K562 (cell line): ENCODE measurements at regions not wholly inside any gene's neighbourhood (a gene's known extent, or its start where the extent isn't known, plus 50 kb on each side); places are given as distances from the start of the nearest gene placed in this dataset.

Experiments
- ATAC-seq: fragments of 200-7000 bp; cut with Tn5 transposase; 3 replicates; pipeline ENCODE4 v1.9.1; 2020; ENCODE audit warnings: moderate library complexity
- BruUV-seq: library from RNA; stranded (reverse); fragments of 400-500 nt; replicated peaks from 2 replicates; lab custom pipeline; 2021; lab: Mats Ljungman, UMichigan
- CTCF ChIA-PET: fragments of 300-600 bp; formaldehyde crosslinking; extraction: SDS; loops from one replicate; lab custom pipeline; 2021; ENCODE audit warnings: low intra/inter-chr PET ratio; lab: Yijun Ruan, JAX
- POLR2A ChIA-PET: fragments of 300-600, 350-650 bp; sonication (Branson Sonifier 250); formaldehyde crosslinking; extraction: SDS; loops from one replicate; lab custom pipeline; 2021; ENCODE audit warnings: antibody characterized with exemption, inconsistent platforms; lab: Yijun Ruan, JAX
- DNase-seq, 4 experiments: peaks; one replicate each; pipeline versions ENCODE4 v3.0.0 to v3.0.0-alpha.2; 2011 to 2018; ENCODE audit warnings: low spot score in 3 of 4, mixed read lengths in 3 of 4; ENCODE audit errors: extremely low read depth in 1 of 4
- FAIRE-seq: peaks from 2 replicates; lab custom pipeline; 2011; peaks lifted over from hg19 to GRCh38; lab: Jason Lieb, UNC
- H2AFZ ChIP-seq: 2 replicates; pipeline ENCODE4 v1.6.0; 2011; ENCODE audit warnings: low read depth, low read length, control low read depth, inconsistent platforms
- H3K27ac ChIP-seq: fragments of 200-600 bp; 3 replicates; pipeline ENCODE4 v1.8.0; 2011; ENCODE audit warnings: low read depth, mild to moderate bottlenecking, control low read depth, inconsistent platforms, low read length, moderate library complexity, mixed read lengths; ENCODE audit errors: extremely low read depth
- H3K27me3 ChIP-seq, 2 experiments: fragments of 300-600 bp in 1 of 2; 2 replicates in 1 of 2; 3 replicates in 1 of 2; pipeline versions ENCODE4 v1.6.0 to v1.8.0; 2011; ENCODE audit warnings: inconsistent platforms in 2 of 2, low read length in 2 of 2, mild to moderate bottlenecking in 1 of 2, mixed read lengths in 1 of 2, moderate library complexity in 1 of 2; ENCODE audit not compliant: control insufficient read depth in 2 of 2, insufficient read depth in 2 of 2
- H3K36me3 ChIP-seq: fragments of 300-600 bp; 3 replicates; pipeline ENCODE4 v1.8.0; 2011; ENCODE audit warnings: mild to moderate bottlenecking, low read length, inconsistent platforms; ENCODE audit not compliant: control insufficient read depth, insufficient read depth
- H3K4me1 ChIP-seq, 2 experiments: fragments of 200-600 bp in 1 of 2; replicated peaks in 1 of 2; 2 replicates in 1 of 2; 3 replicates in 1 of 2; pipeline versions ENCODE4 v1.5.1 to v1.8.0; 2011; ENCODE audit warnings: inconsistent platforms in 2 of 2, low read length in 2 of 2, mild to moderate bottlenecking in 1 of 2, mixed read lengths in 1 of 2, moderate library complexity in 1 of 2; ENCODE audit not compliant: control insufficient read depth in 2 of 2, insufficient read depth in 2 of 2
- H3K4me2 ChIP-seq: 2 replicates; pipeline ENCODE4 v1.6.1; 2011; ENCODE audit warnings: low read length, control low read depth, inconsistent platforms, mixed read lengths; ENCODE audit not compliant: insufficient read depth
- H3K4me3 ChIP-seq: fragments of 200-600 bp; sonication (generic), shearing (Covaris generic); 2 replicates; pipeline ENCODE4 v1.5.1; 2016; ENCODE audit warnings: control low read depth, inconsistent platforms
- H3K79me2 ChIP-seq: fragments of 200-600 bp; 3 replicates; pipeline ENCODE4 v1.8.0; 2011; ENCODE audit warnings: low read length, inconsistent platforms; ENCODE audit not compliant: control insufficient read depth, insufficient read depth
- H3K9ac ChIP-seq, 2 experiments: 2 replicates each; pipeline versions ENCODE4 v1.6.0 to v1.6.1; 2011; ENCODE audit warnings: low read depth in 2 of 2, low read length in 2 of 2, control low read depth in 1 of 2, inconsistent platforms in 1 of 2, mild to moderate bottlenecking in 1 of 2, mixed read lengths in 1 of 2; ENCODE audit not compliant: insufficient read depth in 1 of 2
- H3K9me1 ChIP-seq: one replicate; pipeline ENCODE4 v1.6.0; 2011; ENCODE audit warnings: inconsistent platforms, mild to moderate bottlenecking, low read length, moderate library complexity; ENCODE audit not compliant: control insufficient read depth, insufficient read depth
- H3K9me3 ChIP-seq: replicated peaks from 2 replicates; pipeline ENCODE4 v1.5.1; 2011; ENCODE audit warnings: low read depth, low read length, inconsistent platforms; ENCODE audit not compliant: control insufficient read depth, insufficient read depth
- H4K20me1 ChIP-seq: replicated peaks from 2 replicates; pipeline ENCODE4 v1.6.1; 2011; ENCODE audit warnings: low read length, inconsistent platforms, mixed read lengths; ENCODE audit not compliant: control insufficient read depth, insufficient read depth
- ASH1L ChIP-seq: fragments of 450-650 bp; IDR thresholded peaks from 2 replicates; pipeline ENCODE4 v1.6.1; 2018; ENCODE audit warnings: borderline replicate concordance, mild to moderate bottlenecking, low read depth; ENCODE audit not compliant: partially characterized antibody
- ATF7 ChIP-seq: fragments of 450-650 bp; IDR thresholded peaks from 2 replicates; pipeline ENCODE4 v1.7.1; 2014; ENCODE audit warnings: mild to moderate bottlenecking, moderate library complexity
- CREBBP ChIP-seq: IDR thresholded peaks from one replicate; pipeline ENCODE4 v1.6.1; 2012; ENCODE audit warnings: low read depth, mild to moderate bottlenecking, control low read depth, inconsistent platforms, low read length
- FOXM1 ChIP-seq, 2 experiments: fragments of 450-650 bp in 1 of 2; sonication (generic) in 1 of 2; formaldehyde crosslinking in 1 of 2; IDR thresholded peaks; 2 replicates each; pipeline versions ENCODE4 v1.6.1 to v1.9.0; 2017 to 2022; ENCODE audit warnings: low read depth in 2 of 2, mild to moderate bottlenecking in 2 of 2, missing genetic modification reagents in 1 of 2, moderate library complexity in 1 of 2
- HLTF ChIP-seq: fragments of 450-650 bp; IDR thresholded peaks from 2 replicates; pipeline ENCODE4 v1.6.1; 2016
- IFI16 ChIP-seq: fragments of 250-450 bp; sonication (Bioruptor Pico); IDR thresholded peaks from 2 replicates; pipeline ENCODE4 v2.1.2; 2022; ENCODE audit warnings: mild to moderate bottlenecking, inconsistent platforms
- IRF2 ChIP-seq: sonication (generic); formaldehyde crosslinking; IDR thresholded peaks from 2 replicates; pipeline ENCODE4 v1.8.1; 2022; ENCODE audit warnings: mild to moderate bottlenecking, missing genetic modification reagents
- MEIS2 ChIP-seq: fragments of 450-650 bp; IDR thresholded peaks from 2 replicates; pipeline ENCODE4 v1.6.1; 2014; ENCODE audit warnings: mild to moderate bottlenecking; ENCODE audit not compliant: partially characterized antibody
- NCOA1 ChIP-seq: fragments of 450-650 bp; IDR thresholded peaks from 2 replicates; pipeline ENCODE4 v1.6.1; 2016; ENCODE audit warnings: low read depth
- NCOA2 ChIP-seq, 2 experiments: fragments of 450-650 bp; IDR thresholded peaks; 2 replicates each; pipeline ENCODE4 v1.6.1; 2018; ENCODE audit warnings: mild to moderate bottlenecking in 2 of 2, moderate library complexity in 1 of 2; ENCODE audit not compliant: partially characterized antibody in 2 of 2
- PHB ChIP-seq: fragments of 250-450 bp; sonication (Bioruptor Pico); IDR thresholded peaks from 2 replicates; pipeline ENCODE4 v1.5.0; 2021
- RUNX1 ChIP-seq: sonication (generic); IDR thresholded peaks from 2 replicates; pipeline ENCODE4 v1.6.1; 2016; ENCODE audit warnings: antibody characterized with exemption, low read depth
- TAF7 ChIP-seq: fragments of 450-650 bp; IDR thresholded peaks from 2 replicates; pipeline ENCODE4 v1.6.1; 2016; ENCODE audit warnings: missing genetic modification characterization, missing compliant biosample characterization
- TCFL5 ChIP-seq: fragments of 250-450 bp; sonication (Bioruptor Pico); conservative IDR thresholded peaks from 2 replicates; pipeline ENCODE4 v1.6.1; 2021; ENCODE audit warnings: mild to moderate bottlenecking, moderate library complexity, matching md5 sums
- ZNF431 ChIP-seq: sonication (generic); formaldehyde crosslinking; IDR thresholded peaks from 2 replicates; pipeline ENCODE4 v1.8.0; 2022; ENCODE audit warnings: mild to moderate bottlenecking, missing genetic modification reagents
- ZNF584 ChIP-seq: fragments of 200-800 bp; sonication (Bioruptor generic); IDR thresholded peaks from 2 replicates; pipeline ENCODE4 v1.6.1; 2016; ENCODE audit warnings: low read depth, mild to moderate bottlenecking, missing genetic modification characterization, missing compliant biosample characterization
- ZNF717 ChIP-seq: fragments of 250-450 bp; sonication (Bioruptor Pico); IDR thresholded peaks from 2 replicates; pipeline ENCODE4 v1.5.0; 2021
- ZNF830 ChIP-seq: fragments of 250-450 bp; sonication (Bioruptor Pico); IDR thresholded peaks from 2 replicates; pipeline ENCODE4 v1.5.0; 2021; ENCODE audit warnings: mild to moderate bottlenecking
- WGBS: fragments of 100-300 bp; shearing (Covaris generic); methylation state at CpG from one replicate; pipeline ENCODE4 v1.1.6; 2016; ENCODE audit warnings: low coverage, mixed read lengths; ENCODE audit not compliant: insufficient coverage; ENCODE audit errors: missing lambda C conversion rate; 5-methylcytosine and 5-hydroxymethylcytosine counted together
- in situ Hi-C: fragments of 300-500 bp; cut with MboI; formaldehyde crosslinking; loops from 4 replicates; pipeline ENCODE4 v1.15.0; 2018; ENCODE audit warnings: inconsistent platforms, mixed read lengths
- intact Hi-C: fragments of 100-400 bp; cut with micrococcal nuclease; formaldehyde crosslinking; loops from 2 replicates; pipeline ENCODE4 v1.14.2; 2022
- TF ChIP-seq, protein P1 (sequence below): sonication (generic); formaldehyde crosslinking; IDR thresholded peaks from 2 replicates; pipeline ENCODE4 v1.8.1; 2023; ENCODE audit warnings: mild to moderate bottlenecking, missing genetic modification reagents
- TF ChIP-seq, protein P2 (sequence below): fragments of 250-450 bp; sonication (Bioruptor Pico); IDR thresholded peaks from 2 replicates; pipeline ENCODE4 v1.4.0; 2020; ENCODE audit warnings: borderline replicate concordance

DNA sequence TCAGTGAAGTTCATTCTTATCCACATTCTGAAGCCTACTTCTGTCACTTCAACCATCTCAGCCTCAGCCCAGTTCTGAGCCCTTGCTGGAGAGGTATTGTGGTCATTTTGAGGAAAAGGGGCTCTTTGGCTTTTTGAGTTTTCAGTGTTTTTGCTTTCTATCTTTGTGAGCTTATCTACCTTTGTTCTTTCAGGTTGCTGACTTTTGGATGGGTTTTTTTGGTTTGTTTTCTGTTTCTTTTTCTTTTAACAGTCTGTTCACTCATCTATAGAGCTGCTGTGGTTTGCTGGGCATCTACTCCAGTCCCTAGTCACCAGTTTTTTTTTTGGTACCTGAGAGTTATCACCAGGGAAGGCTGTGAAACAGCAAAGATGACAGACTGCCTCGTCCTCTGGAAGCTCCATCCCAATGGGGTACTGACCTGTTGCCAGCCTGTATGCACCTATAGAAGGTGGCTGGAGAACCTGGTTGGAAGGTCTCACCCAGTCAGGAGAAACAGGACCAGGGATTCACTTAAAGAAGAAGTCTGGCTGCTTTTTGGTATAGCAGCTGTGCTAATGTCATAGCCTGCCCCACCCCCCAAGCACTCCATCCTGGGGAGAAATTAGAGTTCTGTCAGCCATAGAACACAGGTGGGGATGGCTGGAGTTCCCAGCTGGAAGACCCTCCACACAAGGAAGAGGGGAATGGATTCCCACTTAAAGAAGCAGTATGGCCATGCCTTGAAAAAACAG, 138.6 kb upstream of the TSLP start:
- CTCF ChIA-PET, result no interaction called here

DNA sequence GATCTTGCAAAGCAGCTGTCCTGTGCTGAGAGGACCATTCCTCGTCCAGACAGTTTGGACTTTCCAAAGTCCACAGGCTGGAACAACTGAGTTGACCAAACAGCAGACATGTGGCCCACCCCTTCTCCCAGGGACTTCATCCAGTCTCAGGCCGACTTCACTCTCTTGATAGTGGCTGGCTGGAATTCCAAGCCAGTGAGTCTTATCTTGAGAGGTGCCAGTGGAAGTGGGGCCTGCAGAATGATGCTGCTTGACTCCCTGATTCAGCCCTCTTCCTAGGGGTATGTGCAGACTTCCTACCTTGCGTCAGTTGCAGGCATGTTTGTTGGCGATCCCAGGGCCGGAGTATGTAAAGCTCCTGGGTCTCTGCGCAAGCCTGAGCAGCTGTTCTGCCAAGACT, 131.4 kb upstream of the TSLP start:
- Histone ChIP-seq H3K27ac (no peak overlapping the region), H3K79me2 (no peaks in the 10 kb centered on the region), H3K4me1 (no peaks in the 10 kb centered on the region), H2AFZ (no peak overlapping the region), H3K27me3 (no peaks in the 10 kb centered on the region), H3K4me2 (no peak overlapping the region), H3K9me3 (no peaks in the 10 kb centered on the region), H3K9me1 (no peaks in the 10 kb centered on the region), H3K36me3 (no peaks in the 10 kb centered on the region), H3K4me3 (no peak overlapping the region), H3K9ac (no peak overlapping the region), H4K20me1 (no peaks in the 10 kb centered on the region)
- WGBS, result 2% methylated on average over 6 of the region's 6 CpGs
- BruUV-seq, result no TSS peak
- no peak for FAIRE-seq
- ChIA-PET CTCF (no interaction called here), POLR2A (no interaction called here)
- no peak for ATAC-seq
- no peak for DNase-seq
- in situ Hi-C loops (no loop called here), intact Hi-C loops (no loop called here)
- TF ChIP-seq ZNF717 (CRISPR knock-in tag), result no peak
- no peak for TF ChIP-seq ATF7
- TF ChIP-seq ZNF431 (CRISPR knock-in tag), result no peak
- no peak for TF ChIP-seq RUNX1
- TF ChIP-seq ZNF584 (CRISPR knock-in tag), result no peak
- TF ChIP-seq NCOA2 (IDR thresholded peaks at IDR 0.05; ENCODE audit: partially characterized antibody in 2 of 2), result no peak
- no peak for TF ChIP-seq NCOA1
- TF ChIP-seq, protein P1, sequence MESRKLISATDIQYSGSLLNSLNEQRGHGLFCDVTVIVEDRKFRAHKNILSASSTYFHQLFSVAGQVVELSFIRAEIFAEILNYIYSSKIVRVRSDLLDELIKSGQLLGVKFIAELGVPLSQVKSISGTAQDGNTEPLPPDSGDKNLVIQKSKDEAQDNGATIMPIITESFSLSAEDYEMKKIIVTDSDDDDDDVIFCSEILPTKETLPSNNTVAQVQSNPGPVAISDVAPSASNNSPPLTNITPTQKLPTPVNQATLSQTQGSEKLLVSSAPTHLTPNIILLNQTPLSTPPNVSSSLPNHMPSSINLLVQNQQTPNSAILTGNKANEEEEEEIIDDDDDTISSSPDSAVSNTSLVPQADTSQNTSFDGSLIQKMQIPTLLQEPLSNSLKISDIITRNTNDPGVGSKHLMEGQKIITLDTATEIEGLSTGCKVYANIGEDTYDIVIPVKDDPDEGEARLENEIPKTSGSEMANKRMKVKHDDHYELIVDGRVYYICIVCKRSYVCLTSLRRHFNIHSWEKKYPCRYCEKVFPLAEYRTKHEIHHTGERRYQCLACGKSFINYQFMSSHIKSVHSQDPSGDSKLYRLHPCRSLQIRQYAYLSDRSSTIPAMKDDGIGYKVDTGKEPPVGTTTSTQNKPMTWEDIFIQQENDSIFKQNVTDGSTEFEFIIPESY (CRISPR knock-in tag), result no peak
- TF ChIP-seq, protein P2, sequence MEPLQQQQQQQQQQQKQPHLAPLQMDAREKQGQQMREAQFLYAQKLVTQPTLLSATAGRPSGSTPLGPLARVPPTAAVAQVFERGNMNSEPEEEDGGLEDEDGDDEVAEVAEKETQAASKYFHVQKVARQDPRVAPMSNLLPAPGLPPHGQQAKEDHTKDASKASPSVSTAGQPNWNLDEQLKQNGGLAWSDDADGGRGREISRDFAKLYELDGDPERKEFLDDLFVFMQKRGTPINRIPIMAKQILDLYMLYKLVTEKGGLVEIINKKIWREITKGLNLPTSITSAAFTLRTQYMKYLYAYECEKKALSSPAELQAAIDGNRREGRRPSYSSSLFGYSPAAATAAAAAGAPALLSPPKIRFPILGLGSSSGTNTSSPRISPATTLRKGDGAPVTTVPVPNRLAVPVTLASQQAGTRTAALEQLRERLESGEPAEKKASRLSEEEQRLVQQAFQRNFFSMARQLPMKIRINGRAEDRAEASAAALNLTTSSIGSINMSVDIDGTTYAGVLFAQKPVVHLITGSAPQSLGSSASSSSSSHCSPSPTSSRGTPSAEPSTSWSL, result no peak
- no peak for TF ChIP-seq IFI16

More for the DNA sequence above, 138.6 kb upstream of the TSLP start:
- intact Hi-C loops (no loop called here), in situ Hi-C loops (no loop called here)
- TF ChIP-seq FOXM1 (IDR thresholded peaks at IDR 0.05; ENCODE audit: low read depth) (no peak), FOXM1 (CRISPR knock-in tag; IDR thresholded peaks at IDR 0.05; ENCODE audit: low read depth) (no peak), MEIS2 (no peak), CREBBP (no peak), HLTF (no peak), ASH1L (no peak), PHB (CRISPR knock-in tag) (no peak), ZNF830 (no peak), TAF7 (tag) (no peak), IRF2 (CRISPR knock-in tag) (no peak), TCFL5 (CRISPR knock-in tag) (no peak), NCOA1 (no peak)
- H3K79me2 ChIP-seq, result no peaks in the 10 kb centered on the region
- H3K27ac ChIP-seq, result no peak overlapping the region
- WGBS, result 0% methylated on average over 1 of the region's 1 CpG
- no peak overlapping the region for H3K9ac ChIP-seq
- no peaks in the 10 kb centered on the region for H3K9me1 ChIP-seq
- no peak overlapping the region for H3K4me2 ChIP-seq
- H3K27me3 ChIP-seq, result no peaks in the 10 kb centered on the region
- H2AFZ ChIP-seq, result no peak overlapping the region
- DNase-seq, result no peak
- FAIRE-seq, result no peak
- H3K36me3 ChIP-seq, result no peaks in the 10 kb centered on the region
- ATAC-seq, result no peak
- POLR2A ChIA-PET, result interaction anchor here (0.6 kb wide), 1 partner anchor 17 kb away, joined by 3 read pairs; no protein-coding TSS in a partner anchor
- H3K9me3 ChIP-seq, result no peaks in the 10 kb centered on the region
- no peaks in the 10 kb centered on the region for H3K4me1 ChIP-seq
- no TSS peak for BruUV-seq
- H4K20me1 ChIP-seq, result no peaks in the 10 kb centered on the region
- H3K4me3 ChIP-seq, result no peak overlapping the region
